NT2/D1 (cell line): ENCODE measurements at regions not wholly inside any gene's neighbourhood (a gene's known extent, or its start where the extent isn't known, plus 50 kb on each side); places are given as distances from the start of the nearest gene placed in this dataset.
"Not testable (repeated sequence)": the region's sequence is repeated elsewhere in the genome, so short reads cannot be mapped to it uniquely, and the experiment has no call there.

Experiments used
- DNase-seq: peaks from one replicate; pipeline ENCODE4 v3.0.0-alpha.2; 2011; ENCODE audit warnings: low read depth, low spot score
- H3K27me3 ChIP-seq: 2 replicates; pipeline ENCODE4 v1.6.0; 2011; ENCODE audit warnings: mild to moderate bottlenecking; ENCODE audit not compliant: insufficient read length, insufficient read depth
- H3K36me3 ChIP-seq: 2 replicates; pipeline ENCODE4 v1.6.1; 2011; ENCODE audit warnings: mild to moderate bottlenecking, low read length, mixed read lengths; ENCODE audit not compliant: insufficient read depth, insufficient read length
- H3K4me1 ChIP-seq: 2 replicates; pipeline ENCODE4 v1.5.1; 2011; ENCODE audit not compliant: insufficient read depth, insufficient read length
- H3K4me3 ChIP-seq: 2 replicates; pipeline ENCODE4 v1.5.1; 2011; ENCODE audit warnings: low read depth; ENCODE audit not compliant: insufficient read length
- H3K9ac ChIP-seq: 2 replicates; pipeline ENCODE4 v1.6.0; 2011; ENCODE audit warnings: low read depth; ENCODE audit not compliant: insufficient read length
- H3K9me3 ChIP-seq: 2 replicates; pipeline ENCODE4 v1.5.1; 2011; ENCODE audit warnings: mild to moderate bottlenecking, low read length; ENCODE audit not compliant: insufficient read depth
- SUZ12 ChIP-seq: IDR thresholded peaks from 2 replicates; pipeline ENCODE4 v1.6.1; 2011; ENCODE audit not compliant: insufficient read length, insufficient read depth; ENCODE audit errors: extremely low read depth
- YY1 ChIP-seq: IDR thresholded peaks from 2 replicates; pipeline ENCODE4 v1.6.1; 2011; ENCODE audit not compliant: insufficient read length, insufficient read depth
- ZNF274 ChIP-seq: IDR thresholded peaks from 2 replicates; pipeline ENCODE4 v1.6.1; 2011; ENCODE audit warnings: mild to moderate bottlenecking, low read depth, low read length

- no peak for DNase-seq
- no peak for TF ChIP-seq SUZ12
- TF ChIP-seq ZNF274, result no peak
- TF ChIP-seq YY1, result no peak
- Histone ChIP-seq H3K9me3 (no peaks in the 10 kb centered on the region), H3K36me3 (no peaks in the 10 kb centered on the region), H3K4me3 (no peak overlapping the region), H3K9ac (no peak overlapping the region), H3K4me1 (no peaks in the 10 kb centered on the region), H3K27me3 (no peaks in the 10 kb centered on the region)
These were observed 319.6 kb downstream of the PTH2R start for GRCh38 chr2:208726242-208726641.

- not testable (repeated sequence) for H3K9me3 ChIP-seq, H3K36me3 ChIP-seq, DNase-seq, H3K4me3 ChIP-seq, H3K27me3 ChIP-seq, H3K4me1 ChIP-seq, H3K9ac ChIP-seq
These were observed 345.2 kb downstream of the PTH2R start for GRCh38 chr2:208751663-208752415.

GRCh38 chr2:208757364-208757763, 350.8 kb downstream of the PTH2R start:
- no peak for DNase-seq
- H3K9ac ChIP-seq, result no peak overlapping the region

GRCh38 chr2:208773074-208773473, 366.5 kb downstream of the PTH2R start:
- not testable (repeated sequence) for H3K9me3 ChIP-seq, H3K9ac ChIP-seq, H3K4me1 ChIP-seq, H3K4me3 ChIP-seq, DNase-seq, H3K27me3 ChIP-seq, H3K36me3 ChIP-seq

More at GRCh38 chr2:208757364-208757763, 350.8 kb downstream of the PTH2R start:
- H3K9me3 ChIP-seq, result no peaks in the 10 kb centered on the region
- TF ChIP-seq SUZ12 (no peak), YY1 (no peak), ZNF274 (no peak)
- H3K4me1 ChIP-seq, result no peaks in the 10 kb centered on the region
- no peak overlapping the region for H3K4me3 ChIP-seq
- no peaks in the 10 kb centered on the region for H3K36me3 ChIP-seq
- no peaks in the 10 kb centered on the region for H3K27me3 ChIP-seq

- H3K36me3 ChIP-seq, result no peaks in the 10 kb centered on the region
- H3K27me3 ChIP-seq, result no peaks in the 10 kb centered on the region
- H3K9ac ChIP-seq, result no peak overlapping the region
- TF ChIP-seq YY1 (no peak), SUZ12 (no peak), ZNF274 (no peak)
- H3K4me1 ChIP-seq, result no peaks in the 10 kb centered on the region
- H3K4me3 ChIP-seq, result no peak overlapping the region
- peaks cover 11% of the 10 kb centered on the region; the same call in 1 of the 2 replicates for H3K9me3 ChIP-seq
- no peak for DNase-seq
These were observed 374.6 kb downstream of the PTH2R start for GRCh38 chr2:208781166-208781565.

- no peaks in the 10 kb centered on the region for H3K36me3 ChIP-seq
- no peak overlapping the region for H3K4me3 ChIP-seq
- TF ChIP-seq YY1 (no peak), SUZ12 (no peak), ZNF274 (no peak)
- H3K9ac ChIP-seq, result no peak overlapping the region
- DNase-seq, result no peak
- H3K9me3 ChIP-seq, result peaks cover 11% of the 10 kb centered on the region; the same call in 1 of the 2 replicates
- no peaks in the 10 kb centered on the region for H3K27me3 ChIP-seq
- H3K4me1 ChIP-seq, result no peaks in the 10 kb centered on the region
These were observed 375.5 kb downstream of the PTH2R start for GRCh38 chr2:208782097-208782496.

GRCh38 chr2:208783184-208783583, 376.6 kb downstream of the PTH2R start:
- H3K36me3 ChIP-seq, result no peaks in the 10 kb centered on the region
- peaks cover 11% of the 10 kb centered on the region; the same call in 1 of the 2 replicates for H3K9me3 ChIP-seq
- H3K27me3 ChIP-seq, result no peaks in the 10 kb centered on the region
- no peaks in the 10 kb centered on the region for H3K4me1 ChIP-seq
- TF ChIP-seq YY1 (no peak), SUZ12 (no peak), ZNF274 (no peak)
- DNase-seq, result no peak
- H3K4me3 ChIP-seq, result no peak overlapping the region
- no peak overlapping the region for H3K9ac ChIP-seq

- not testable (repeated sequence) for DNase-seq, H3K9ac ChIP-seq, H3K36me3 ChIP-seq, H3K4me3 ChIP-seq, H3K4me1 ChIP-seq, H3K27me3 ChIP-seq
- peaks cover 11% of the 10 kb centered on the region; the same call in 1 of the 2 replicates for H3K9me3 ChIP-seq
These were observed 378.2 kb downstream of the PTH2R start for GRCh38 chr2:208784774-208785173.
